Small intestine (tissue), 7 donors: ENCODE measurements at regions not wholly inside any gene's neighbourhood (a gene's known extent, or its start where the extent isn't known, plus 50 kb on each side); places are given as distances from the start of the nearest gene placed in this dataset.

ENCODE experiments used
- DNase-seq, 2 donors: peaks; one replicate each; pipeline versions ENCODE4 v3.0.0 to v3.0.0-alpha.2; 2013
- FAIRE-seq: peaks from 2 replicates; lab custom pipeline; 2012; peaks lifted over from hg19 to GRCh38; lab: Jason Lieb, UNC
- H3K27ac ChIP-seq, 3 donors: one replicate each; pipeline ENCODE4 v1.5.1; 2013; ENCODE audit warnings: low read length in 2 of 3, mild to moderate bottlenecking in 2 of 3, control low read depth in 1 of 3, inconsistent platforms in 1 of 3, low read depth in 1 of 3, moderate library complexity in 1 of 3
- H3K27me3 ChIP-seq, 3 donors: one replicate each; pipeline ENCODE4 v1.6.1; 2013; ENCODE audit warnings: low read length in 3 of 3, inconsistent platforms in 1 of 3; ENCODE audit not compliant: control insufficient read depth in 3 of 3, insufficient read depth in 3 of 3
- H3K36me3 ChIP-seq, 3 donors: one replicate each; pipeline ENCODE4 v1.6.1; 2013; ENCODE audit warnings: low read length in 3 of 3, inconsistent platforms in 1 of 3, low read depth in 1 of 3, mild to moderate bottlenecking in 1 of 3, moderate library complexity in 1 of 3; ENCODE audit not compliant: control insufficient read depth in 3 of 3, insufficient read depth in 2 of 3
- H3K4me1 ChIP-seq, 3 donors: one replicate each; pipeline ENCODE4 v1.6.1; 2013; ENCODE audit warnings: low read length in 2 of 3, inconsistent platforms in 1 of 3, low read depth in 1 of 3, mild to moderate bottlenecking in 1 of 3, moderate library complexity in 1 of 3; ENCODE audit not compliant: control insufficient read depth in 3 of 3, insufficient read depth in 2 of 3
- H3K4me3 ChIP-seq, 3 donors: one replicate each; pipeline ENCODE4 v1.5.1; 2013; ENCODE audit warnings: low read length in 3 of 3, control low read depth in 1 of 3, inconsistent platforms in 1 of 3, low read depth in 1 of 3, mild to moderate bottlenecking in 1 of 3, moderate library complexity in 1 of 3
- H3K9me3 ChIP-seq, 2 donors: one replicate each; pipeline ENCODE4 v1.6.1; 2013; ENCODE audit warnings: low read depth in 1 of 2, low read length in 1 of 2; ENCODE audit not compliant: control insufficient read depth in 2 of 2, insufficient read depth in 1 of 2
- WGBS, 3 donors: extraction: QIAGEN DNeasy Blood & Tissue Kit; methylation state at CpG; one replicate each; pipeline ENCODE4 v1.1.7; 2013; 5-methylcytosine and 5-hydroxymethylcytosine counted together
- donor health status: healthy with polysubstance abuse.
- donor health status: control.
- donor health status: control.
- donor health status: Bipolar disorder and iron deficiency.
- donor health status: healthy.

- no peak for DNase-seq
- Histone ChIP-seq H3K36me3 (no peaks in the 10 kb centered on the region), H3K9me3 (no peaks in the 10 kb centered on the region), H3K27ac (no peak overlapping the region), H3K4me3 (no peak overlapping the region), H3K4me1 (no peaks in the 10 kb centered on the region), H3K27me3 (no peaks in the 10 kb centered on the region)
- WGBS, 3 donors: 76 to 85% (median 82%) methylated on average over 4 of the region's 4 CpGs
- no peak for FAIRE-seq
These were observed 192.5 kb downstream of the HAUS1 start for GRCh38 chr18:46296656-46297055.

DNA sequence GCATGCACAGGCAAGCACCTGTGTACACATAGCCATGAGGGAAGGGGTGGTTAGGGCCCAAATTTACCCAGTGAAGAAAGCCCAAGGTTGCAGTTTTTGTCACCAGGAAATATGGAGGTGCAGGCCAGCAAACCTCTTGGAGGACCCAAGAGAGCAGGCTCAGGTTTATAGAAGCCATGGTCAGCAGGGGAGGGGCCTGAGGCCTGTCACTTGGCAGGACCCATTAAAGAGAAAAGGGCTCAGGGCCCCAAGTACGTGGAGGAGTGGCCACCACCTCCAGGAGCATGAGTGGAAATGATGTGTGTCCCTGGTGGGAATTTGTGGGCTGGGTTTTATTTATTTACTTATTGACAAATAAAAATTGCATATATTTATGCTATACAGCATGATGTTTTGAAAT is 192.9 kb downstream of the HAUS1 start:
- H3K27me3 ChIP-seq: no peaks in the 10 kb centered on the region
- H3K36me3 ChIP-seq: no peaks in the 10 kb centered on the region
- H3K4me1 ChIP-seq: no peaks in the 10 kb centered on the region
- WGBS, 3 donors: 46 to 55% (median 46%) methylated on average over 1 of the region's 1 CpG
- FAIRE-seq (no peak), DNase-seq (no peak)
- no peak overlapping the region for H3K4me3 ChIP-seq
- no peaks in the 10 kb centered on the region for H3K9me3 ChIP-seq
- H3K27ac ChIP-seq: no peak overlapping the region

DNA sequence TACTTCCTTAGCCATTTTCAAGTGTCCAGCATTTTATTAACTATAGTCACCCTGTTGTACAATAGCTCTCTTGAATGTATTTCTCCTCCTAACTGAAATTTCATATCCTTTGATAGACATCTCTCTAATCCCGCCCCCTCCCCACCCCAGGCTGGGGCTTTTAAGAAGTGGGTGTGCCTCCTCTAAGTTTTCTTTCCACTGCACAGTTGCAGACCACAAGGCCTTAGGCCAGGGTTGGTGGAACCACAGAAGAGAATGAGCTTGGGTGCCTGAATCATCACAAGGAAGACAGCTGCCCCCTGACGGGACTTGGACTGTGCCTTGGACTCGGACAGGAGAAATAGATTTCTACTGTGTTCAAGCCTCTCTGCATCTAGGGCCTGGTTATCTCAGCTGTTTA is 193.4 kb downstream of the HAUS1 start:
- no peak for FAIRE-seq
- Histone ChIP-seq H3K36me3 (no peaks in the 10 kb centered on the region), H3K27ac (no peak overlapping the region), H3K9me3 (no peaks in the 10 kb centered on the region), H3K4me1 (no peaks in the 10 kb centered on the region), H3K4me3 (no peak overlapping the region), H3K27me3 (no peaks in the 10 kb centered on the region)
- WGBS, 3 donors: 76 to 80% (median 79%) methylated on average over 3 of the region's 3 CpGs
- DNase-seq: no peak

GRCh38 chr18:46298511-46298910 is 194.3 kb downstream of the HAUS1 start:
- Histone ChIP-seq H3K4me1 (no peaks in the 10 kb centered on the region), H3K27me3 (no peaks in the 10 kb centered on the region), H3K9me3 (no peaks in the 10 kb centered on the region), H3K36me3 (no peaks in the 10 kb centered on the region), H3K4me3 (no peak overlapping the region), H3K27ac (no peak overlapping the region)
- no peak for FAIRE-seq
- 90 to 91% (median 90%) methylated on average over 6 of the region's 6 CpGs for WGBS, 3 donors
- no peak for DNase-seq

DNA sequence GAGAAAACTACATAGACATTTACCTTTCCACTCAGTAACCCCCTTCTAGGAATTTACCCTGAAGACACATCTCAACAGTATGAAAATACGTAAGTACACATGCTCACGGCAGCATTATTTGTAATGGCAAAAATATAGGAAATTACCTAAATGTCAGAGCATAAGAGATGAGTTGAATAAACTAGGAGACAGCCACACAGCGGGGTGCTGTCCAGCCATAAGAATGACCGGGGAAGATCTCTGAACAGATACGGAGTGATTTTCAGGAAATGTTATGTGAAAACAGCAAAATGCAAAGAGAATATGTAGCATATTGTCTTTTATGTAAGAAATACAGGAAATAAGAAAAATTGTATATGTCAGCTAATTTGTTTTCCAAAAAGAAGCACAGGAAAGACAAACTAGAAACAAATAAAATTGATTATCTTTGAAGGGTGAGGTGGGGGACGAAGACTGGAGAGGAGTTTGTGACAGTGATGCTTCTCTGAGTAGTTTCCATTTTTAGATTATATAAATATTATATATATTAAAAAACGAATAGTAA is 195.4 kb downstream of the HAUS1 start:
- no peak overlapping the region for H3K4me3 ChIP-seq
- no peaks in the 10 kb centered on the region for H3K4me1 ChIP-seq
- no peak overlapping the region for H3K27ac ChIP-seq
- DNase-seq (no peak), FAIRE-seq (no peak)
- H3K9me3 ChIP-seq: no peaks in the 10 kb centered on the region
- H3K27me3 ChIP-seq: no peaks in the 10 kb centered on the region
- H3K36me3 ChIP-seq: no peaks in the 10 kb centered on the region
- 74 to 83% (median 80%) methylated on average over 7 of the region's 7 CpGs for WGBS, 3 donors

- Histone ChIP-seq H3K4me1 (no peaks in the 10 kb centered on the region), H3K27ac (no peak overlapping the region), H3K36me3 (no peaks in the 10 kb centered on the region), H3K9me3 (no peaks in the 10 kb centered on the region), H3K27me3 (no peaks in the 10 kb centered on the region), H3K4me3 (no peak overlapping the region)
- DNase-seq: no peak
- WGBS, 3 donors: 55 to 70% (median 62%) methylated on average over 6 of the region's 6 CpGs
- FAIRE-seq: no peak
These were observed 196.9 kb downstream of the HAUS1 start for GRCh38 chr18:46301081-46301480.

- no peak overlapping the region for H3K4me3 ChIP-seq
- no peak for FAIRE-seq
- no peaks in the 10 kb centered on the region for H3K4me1 ChIP-seq
These were observed 197.4 kb downstream of the HAUS1 start for GRCh38 chr18:46301571-46301970.

GRCh38 chr18:46302528-46303485 is 198.6 kb downstream of the HAUS1 start:
- 62 to 70% (median 69%) methylated on average over 19 of the region's 19 CpGs for WGBS, 3 donors
- DNase-seq: no peak
- Histone ChIP-seq H3K27ac (no peak overlapping the region), H3K4me1 (no peaks in the 10 kb centered on the region), H3K9me3 (no peaks in the 10 kb centered on the region), H3K27me3 (no peaks in the 10 kb centered on the region), H3K36me3 (no peaks in the 10 kb centered on the region), H3K4me3 (no peak overlapping the region)
- no peak for FAIRE-seq

More at GRCh38 chr18:46301571-46301970, 197.4 kb downstream of the HAUS1 start:
- Histone ChIP-seq H3K27ac (no peak overlapping the region), H3K36me3 (no peaks in the 10 kb centered on the region), H3K9me3 (no peaks in the 10 kb centered on the region), H3K27me3 (no peaks in the 10 kb centered on the region)
- 74 to 80% (median 80%) methylated on average over 9 of the region's 9 CpGs for WGBS, 3 donors
- DNase-seq: no peak
